Esophagus muscularis mucosa (tissue), 4 donors: ENCODE measurements at regions not wholly inside any gene's neighbourhood (a gene's known extent, or its start where the extent isn't known, plus 50 kb on each side); places are given as distances from the start of the nearest gene placed in this dataset.

ENCODE experiments used
- EP300 ChIP-seq: sonication (generic); formaldehyde crosslinking; IDR thresholded peaks from one replicate; pipeline ENCODE4 v1.6.1; 2017; ENCODE audit warnings: antibody characterized with exemption
- POLR2A ChIP-seq: fragments of 450-650 bp; IDR thresholded peaks from one replicate; pipeline ENCODE4 v1.6.1; 2017; ENCODE audit warnings: antibody characterized with exemption, moderate library complexity, mild to moderate bottlenecking, low read depth
- POLR2AphosphoS5 ChIP-seq, 2 donors: sonication (generic); formaldehyde crosslinking; IDR thresholded peaks; one replicate each; pipeline ENCODE4 v1.6.1; 2017; ENCODE audit warnings: antibody characterized with exemption in 2 of 2
- TF ChIP-seq, protein P1 (sequence below), 3 experiments: fragments of 200-600 bp in 2 of 3; fragments of 450-650 bp in 1 of 3; sonication (generic) in 2 of 3; IDR thresholded peaks; one replicate each; pipeline ENCODE4 v1.5.1; 2017 to 2019; ENCODE audit warnings: antibody characterized with exemption in 3 of 3, mild to moderate bottlenecking in 2 of 3, moderate library complexity in 1 of 3

DNA sequence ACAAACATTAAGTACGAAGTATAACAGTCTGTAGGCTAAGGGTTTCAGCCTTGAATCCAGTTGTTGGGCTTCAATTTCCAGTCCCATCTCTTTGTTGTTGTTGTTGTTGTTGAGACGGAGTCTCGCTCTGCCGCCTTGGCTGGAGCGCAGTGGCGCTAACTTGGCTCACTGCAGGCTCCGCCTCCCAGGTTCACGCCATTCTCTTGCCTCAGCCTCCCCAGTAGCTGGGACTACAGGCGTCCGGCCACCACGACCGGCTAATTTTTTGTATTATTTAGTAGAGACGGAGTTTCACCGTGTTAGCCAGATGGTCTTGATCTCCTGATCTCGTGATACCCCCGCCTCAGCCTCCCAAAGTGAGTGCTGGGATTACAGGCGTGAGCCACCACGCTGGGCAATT, 464.9 kb downstream of the ANKRD7 start:
- TF ChIP-seq POLR2AphosphoS5 (IDR thresholded peaks at IDR 0.05), result no peak
- no peak for TF ChIP-seq EP300
- TF ChIP-seq, protein P1, sequence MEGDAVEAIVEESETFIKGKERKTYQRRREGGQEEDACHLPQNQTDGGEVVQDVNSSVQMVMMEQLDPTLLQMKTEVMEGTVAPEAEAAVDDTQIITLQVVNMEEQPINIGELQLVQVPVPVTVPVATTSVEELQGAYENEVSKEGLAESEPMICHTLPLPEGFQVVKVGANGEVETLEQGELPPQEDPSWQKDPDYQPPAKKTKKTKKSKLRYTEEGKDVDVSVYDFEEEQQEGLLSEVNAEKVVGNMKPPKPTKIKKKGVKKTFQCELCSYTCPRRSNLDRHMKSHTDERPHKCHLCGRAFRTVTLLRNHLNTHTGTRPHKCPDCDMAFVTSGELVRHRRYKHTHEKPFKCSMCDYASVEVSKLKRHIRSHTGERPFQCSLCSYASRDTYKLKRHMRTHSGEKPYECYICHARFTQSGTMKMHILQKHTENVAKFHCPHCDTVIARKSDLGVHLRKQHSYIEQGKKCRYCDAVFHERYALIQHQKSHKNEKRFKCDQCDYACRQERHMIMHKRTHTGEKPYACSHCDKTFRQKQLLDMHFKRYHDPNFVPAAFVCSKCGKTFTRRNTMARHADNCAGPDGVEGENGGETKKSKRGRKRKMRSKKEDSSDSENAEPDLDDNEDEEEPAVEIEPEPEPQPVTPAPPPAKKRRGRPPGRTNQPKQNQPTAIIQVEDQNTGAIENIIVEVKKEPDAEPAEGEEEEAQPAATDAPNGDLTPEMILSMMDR (IDR thresholded peaks at IDR 0.05), result no peak
- TF ChIP-seq POLR2A, result no peak
